KOPT-K1 (cell line): ENCODE measurements at regions not wholly inside any gene's neighbourhood (a gene's known extent, or its start where the extent isn't known, plus 50 kb on each side); places are given as distances from the start of the nearest gene placed in this dataset.
"Not testable (repeated sequence)": the region's sequence is repeated elsewhere in the genome, so short reads cannot be mapped to it uniquely, and the experiment has no call there.

Experiments
- H3K27ac ChIP-seq: fragments of 200-600 bp; sonication (generic); 2 replicates; pipeline ENCODE4 v1.5.1; 2016; ENCODE audit warnings: antibody characterized with exemption, mild to moderate bottlenecking, low read depth, low read length; ENCODE audit not compliant: poor library complexity, severe bottlenecking
- H3K36me3 ChIP-seq: fragments of 200-600 bp; sonication (generic); 2 replicates; pipeline ENCODE4 v1.5.1; 2017; ENCODE audit warnings: antibody characterized with exemption, mild to moderate bottlenecking, low read length, moderate library complexity; ENCODE audit not compliant: insufficient read depth
- H3K9me3 ChIP-seq: fragments of 200-600 bp; sonication (generic); 2 replicates; pipeline ENCODE4 v1.5.1; 2017; ENCODE audit warnings: antibody characterized with exemption, low read length, mild to moderate bottlenecking; ENCODE audit not compliant: insufficient read depth, poor library complexity, severe bottlenecking

GRCh38 chr2:143840194-143840593 lies 679.7 kb downstream of the ZEB2 start:
- Histone ChIP-seq H3K9me3 (no peaks in the 10 kb centered on the region), H3K36me3 (no peaks in the 10 kb centered on the region), H3K27ac (no peak overlapping the region)

GRCh38 chr2:143839456-143839855 lies 680.5 kb downstream of the ZEB2 start:
- Histone ChIP-seq H3K36me3 (no peaks in the 10 kb centered on the region), H3K9me3 (no peaks in the 10 kb centered on the region), H3K27ac (no peak overlapping the region)

- not testable (repeated sequence) for H3K36me3 ChIP-seq, H3K9me3 ChIP-seq, H3K27ac ChIP-seq
These were observed 682.9 kb downstream of the ZEB2 start for GRCh38 chr2:143837055-143837454.

GRCh38 chr2:143835481-143835880 lies 684.4 kb downstream of the ZEB2 start:
- Histone ChIP-seq H3K9me3 (no peaks in the 10 kb centered on the region), H3K27ac (no peak overlapping the region), H3K36me3 (no peaks in the 10 kb centered on the region)

GRCh38 chr2:143833015-143833660 lies 686.8 kb downstream of the ZEB2 start:
- no peaks in the 10 kb centered on the region for H3K9me3 ChIP-seq
- H3K36me3 ChIP-seq = no peaks in the 10 kb centered on the region
- H3K27ac ChIP-seq = no peak overlapping the region

- H3K27ac ChIP-seq = no peak overlapping the region
- H3K36me3 ChIP-seq = no peaks in the 10 kb centered on the region
- H3K9me3 ChIP-seq = no peaks in the 10 kb centered on the region
These were observed 689.4 kb downstream of the ZEB2 start for GRCh38 chr2:143830476-143830875.

- Histone ChIP-seq H3K27ac (no peak overlapping the region), H3K36me3 (no peaks in the 10 kb centered on the region), H3K9me3 (no peaks in the 10 kb centered on the region)
These were observed 691.0 kb downstream of the ZEB2 start for GRCh38 chr2:143828763-143829537.

- Histone ChIP-seq H3K36me3 (no peaks in the 10 kb centered on the region), H3K27ac (no peak overlapping the region), H3K9me3 (no peaks in the 10 kb centered on the region)
These were observed 695.1 kb downstream of the ZEB2 start for GRCh38 chr2:143824791-143825190.

GRCh38 chr2:143823876-143824275 lies 694.7 kb downstream of the ARHGAP15 start:
- no peaks in the 10 kb centered on the region for H3K36me3 ChIP-seq
- no peaks in the 10 kb centered on the region for H3K9me3 ChIP-seq
- no peak overlapping the region for H3K27ac ChIP-seq

- H3K9me3 ChIP-seq = no peaks in the 10 kb centered on the region
- H3K36me3 ChIP-seq = no peaks in the 10 kb centered on the region
- H3K27ac ChIP-seq = no peak overlapping the region
These were observed 694.1 kb downstream of the ARHGAP15 start for GRCh38 chr2:143823296-143823695.

- Histone ChIP-seq H3K27ac (no peak overlapping the region), H3K9me3 (no peaks in the 10 kb centered on the region), H3K36me3 (no peaks in the 10 kb centered on the region)
These were observed 693.5 kb downstream of the ARHGAP15 start for GRCh38 chr2:143822736-143823135.

GRCh38 chr2:143819764-143820163 lies 690.5 kb downstream of the ARHGAP15 start:
- H3K9me3 ChIP-seq = no peaks in the 10 kb centered on the region
- H3K36me3 ChIP-seq = no peaks in the 10 kb centered on the region
- H3K27ac ChIP-seq = no peak overlapping the region

GRCh38 chr2:143819190-143819735 lies 690.0 kb downstream of the ARHGAP15 start:
- no peak overlapping the region for H3K27ac ChIP-seq
- no peaks in the 10 kb centered on the region for H3K36me3 ChIP-seq
- no peaks in the 10 kb centered on the region for H3K9me3 ChIP-seq
